H1 (cell line): ENCODE measurements at regions not wholly inside any gene's neighbourhood (a gene's known extent, or its start where the extent isn't known, plus 50 kb on each side); places are given as distances from the start of the nearest gene placed in this dataset.

Experiments
- CTCF ChIA-PET: fragments of 300-600 bp; sonication (Branson Sonifier 250); formaldehyde crosslinking; loops from one replicate; lab custom pipeline; 2021; ENCODE audit not compliant: partially characterized antibody; lab: Charles Lee
- POLR2A ChIA-PET: fragments of 300-600 bp; sonication (Branson Sonifier 250); formaldehyde crosslinking; loops from one replicate; lab custom pipeline; 2021; ENCODE audit warnings: inconsistent platforms; ENCODE audit not compliant: partially characterized antibody; lab: Charles Lee
- DNase-seq, 2 experiments: peaks; one replicate each; pipeline versions ENCODE4 v3.0.0 to v3.0.0-alpha.2; 2010 to 2022; ENCODE audit warnings: low spot score in 2 of 2, low read depth in 1 of 2, mixed read lengths in 1 of 2
- FAIRE-seq: peaks from 2 replicates; lab custom pipeline; 2011; peaks lifted over from hg19 to GRCh38; lab: Jason Lieb, UNC
- H2AFZ ChIP-seq: 2 replicates; pipeline ENCODE4 v1.8.1; 2012; ENCODE audit warnings: low read length, inconsistent platforms
- H2AK5ac ChIP-seq: 2 replicates; pipeline ENCODE4 v1.6.1; 2013; ENCODE audit warnings: low read depth, low read length
- H2BK120ac ChIP-seq: replicated peaks from 2 replicates; pipeline ENCODE3; 2013; ENCODE audit warnings: low read depth, low read length, inconsistent platforms
- H2BK12ac ChIP-seq: 2 replicates; pipeline ENCODE4 v1.6.1; 2013; ENCODE audit warnings: low read depth, low read length
- H2BK15ac ChIP-seq: 2 replicates; pipeline ENCODE4 v1.6.1; 2013; ENCODE audit warnings: low read length
- H2BK20ac ChIP-seq: 2 replicates; pipeline ENCODE4 v1.6.1; 2013; ENCODE audit warnings: low read length
- H2BK5ac ChIP-seq: 2 replicates; pipeline ENCODE4 v1.6.1; 2013; ENCODE audit warnings: low read depth, low read length
- H3K14ac ChIP-seq: 2 replicates; pipeline ENCODE4 v1.6.1; 2013; ENCODE audit warnings: inconsistent platforms; ENCODE audit not compliant: insufficient read length
- H3K18ac ChIP-seq: 2 replicates; pipeline ENCODE4 v1.6.1; 2013; ENCODE audit warnings: low read length; ENCODE audit errors: extremely low read depth
- H3K23ac ChIP-seq: 2 replicates; pipeline ENCODE4 v1.6.1; 2013; ENCODE audit warnings: inconsistent platforms; ENCODE audit not compliant: insufficient read length
- H3K23me2 ChIP-seq: 2 replicates; pipeline ENCODE4 v1.6.1; 2013; ENCODE audit warnings: low read depth, low read length
- H3K27ac ChIP-seq: 2 replicates; pipeline ENCODE4 v1.6.1; 2011; ENCODE audit warnings: low read depth, low read length, inconsistent platforms
- H3K27me3 ChIP-seq, 4 experiments: replicated peaks in 1 of 4; 1 replicate in 1 of 4; 2 replicates in 3 of 4; pipeline versions ENCODE4 v1.6.1 to v1.8.1; 2011 to 2013; ENCODE audit warnings: low read length in 3 of 4, mild to moderate bottlenecking in 3 of 4, inconsistent platforms in 2 of 4, mixed read lengths in 2 of 4, moderate library complexity in 1 of 4; ENCODE audit not compliant: control insufficient read depth in 3 of 4, insufficient read depth in 3 of 4; ENCODE audit errors: extremely low read depth in 1 of 4
- H3K36me3 ChIP-seq, 4 experiments: 2 replicates each; pipeline versions ENCODE4 v1.6.1 to v1.8.1; 2011 to 2013; ENCODE audit warnings: mild to moderate bottlenecking in 4 of 4, low read length in 3 of 4, moderate library complexity in 2 of 4, control low read depth in 1 of 4, inconsistent platforms in 1 of 4; ENCODE audit not compliant: insufficient read depth in 4 of 4, control insufficient read depth in 2 of 4
- H3K4ac ChIP-seq: replicated peaks from 2 replicates; pipeline ENCODE3; 2013; ENCODE audit warnings: low read length, low read depth, mixed read lengths, inconsistent platforms; ENCODE audit not compliant: insufficient read length
- H3K4me1 ChIP-seq, 4 experiments: replicated peaks in 1 of 4; 1 replicate in 1 of 4; 2 replicates in 3 of 4; pipeline versions ENCODE4 v1.6.1 to v1.8.1; 2011 to 2013; ENCODE audit warnings: low read length in 3 of 4, inconsistent platforms in 2 of 4, mixed read lengths in 1 of 4; ENCODE audit not compliant: insufficient read depth in 4 of 4, control insufficient read depth in 3 of 4
- H3K4me2 ChIP-seq, 2 experiments: 2 replicates each; pipeline versions ENCODE4 v1.6.1 to v1.8.1; 2011 to 2013; ENCODE audit warnings: low read depth in 2 of 2, low read length in 2 of 2, control low read depth in 1 of 2, inconsistent platforms in 1 of 2, mild to moderate bottlenecking in 1 of 2; ENCODE audit not compliant: insufficient read depth in 1 of 2
- H3K4me3 ChIP-seq, 4 experiments: fragments of 200-600, 300-600 bp in 1 of 4; sonication (generic), shearing (Covaris generic), sonication (Bioruptor Twin) in 1 of 4; 2 replicates each; pipeline versions ENCODE4 v1.5.1 to v1.8.1; 2011 to 2016; ENCODE audit warnings: low read length in 4 of 4, low read depth in 3 of 4, control low read depth in 2 of 4, inconsistent platforms in 2 of 4, mild to moderate bottlenecking in 2 of 4, mixed read lengths in 1 of 4, moderate library complexity in 1 of 4; ENCODE audit not compliant: insufficient read depth in 2 of 4; ENCODE audit errors: extremely low read depth in 1 of 4
- H3K56ac ChIP-seq: replicated peaks from 2 replicates; pipeline ENCODE3; 2013; ENCODE audit warnings: low read depth, mild to moderate bottlenecking, mixed read lengths, low read length, inconsistent platforms; ENCODE audit not compliant: insufficient read length
- H3K79me1 ChIP-seq: 2 replicates; pipeline ENCODE4 v1.6.1; 2013; ENCODE audit warnings: low read depth, low read length, control low read depth
- H3K79me2 ChIP-seq, 2 experiments: 2 replicates each; pipeline versions ENCODE4 v1.6.1 to v1.8.1; 2012 to 2013; ENCODE audit warnings: low read length in 2 of 2, mild to moderate bottlenecking in 2 of 2, inconsistent platforms in 1 of 2; ENCODE audit not compliant: insufficient read depth in 2 of 2, control insufficient read depth in 1 of 2
- H3K9ac ChIP-seq, 4 experiments: replicated peaks in 1 of 4; 1 replicate in 1 of 4; 2 replicates in 3 of 4; pipeline versions ENCODE4 v1.6.1 to v1.8.1; 2011 to 2013; ENCODE audit warnings: low read depth in 3 of 4, low read length in 3 of 4, control low read depth in 2 of 4, mild to moderate bottlenecking in 2 of 4, moderate library complexity in 2 of 4, inconsistent platforms in 1 of 4; ENCODE audit errors: extremely low read depth in 1 of 4
- H3K9me3 ChIP-seq, 2 experiments: 2 replicates each; pipeline versions ENCODE4 v1.6.1 to v1.8.1; 2012 to 2013; ENCODE audit warnings: mild to moderate bottlenecking in 2 of 2, moderate library complexity in 2 of 2, control low read depth in 1 of 2, inconsistent platforms in 1 of 2, low read depth in 1 of 2, low read length in 1 of 2, mixed read lengths in 1 of 2; ENCODE audit not compliant: insufficient read depth in 2 of 2
- H4K20me1 ChIP-seq, 2 experiments: replicated peaks in 1 of 2; 2 replicates each; pipeline versions ENCODE3 to v1.8.1; 2011 to 2013; ENCODE audit warnings: inconsistent platforms in 2 of 2, low read length in 2 of 2, mild to moderate bottlenecking in 1 of 2; ENCODE audit not compliant: insufficient read depth in 2 of 2, control insufficient read depth in 1 of 2
- H4K5ac ChIP-seq: 2 replicates; pipeline ENCODE4 v1.6.1; 2013; ENCODE audit warnings: low read length, low read depth, mixed read lengths, inconsistent platforms; ENCODE audit not compliant: insufficient read length
- H4K8ac ChIP-seq: 2 replicates; pipeline ENCODE4 v1.8.0; 2013; ENCODE audit warnings: mild to moderate bottlenecking, moderate library complexity, low read length, inconsistent platforms; ENCODE audit not compliant: insufficient read depth; ENCODE audit errors: extremely low read depth
- H4K91ac ChIP-seq: replicated peaks from 2 replicates; pipeline ENCODE3; 2013; ENCODE audit warnings: low read length, mixed read lengths, inconsistent platforms; ENCODE audit not compliant: insufficient read length
- EGR1 ChIP-seq: IDR thresholded peaks from 2 replicates; pipeline ENCODE4 v1.6.1; 2011; ENCODE audit warnings: low read depth, low read length, borderline replicate concordance
- SIX5 ChIP-seq: IDR thresholded peaks from 2 replicates; pipeline ENCODE4 v1.6.1; 2011; ENCODE audit warnings: mild to moderate bottlenecking, low read depth, low read length
- WGBS, 2 experiments: shearing (Covaris generic) in 1 of 2; methylation state at CpG; one replicate each; pipeline versions ENCODE4 v1.1.6 to v1.1.7; 2013 to 2015; ENCODE audit warnings: low lambda C conversion rate in 2 of 2, mixed read lengths in 2 of 2, inconsistent platforms in 1 of 2, low coverage in 1 of 2, missing lambda C conversion rate in 1 of 2; ENCODE audit not compliant: insufficient replicate concordance in 2 of 2, insufficient coverage in 1 of 2, insufficient read length in 1 of 2; ENCODE audit errors: extremely low coverage in 1 of 2, missing lambda C conversion rate in 1 of 2; 5-methylcytosine and 5-hydroxymethylcytosine counted together

GRCh38 chr9:105091004-105091640, 153.3 kb upstream of the SLC44A1 start:
- WGBS, 2 experiments = 86% methylated on average over 4 of the region's 4 CpGs; no CpG with 5 or more reads in 1 of the 2 experiments
- Histone ChIP-seq H3K27ac (no peak overlapping the region), H3K23me2 (no peaks in the 10 kb centered on the region), H3K9me3 (no peaks in the 10 kb centered on the region), H4K20me1 (no peaks in the 10 kb centered on the region), H2AFZ (no peak overlapping the region), H2BK20ac (no peak overlapping the region), H3K23ac (no peak overlapping the region), H4K5ac (no peak overlapping the region), H3K79me1 (no peaks in the 10 kb centered on the region), H3K9ac (no peak overlapping the region), H3K18ac (no peak overlapping the region), H3K4me1 (peaks cover 0 to 5% (median 1%) of the 10 kb centered on the region in 4 experiments; a peak in 2 of 7 replicates), H2BK120ac (no peak overlapping the region), H3K79me2 (no peaks in the 10 kb centered on the region), H3K27me3 (no peaks in the 10 kb centered on the region), H3K4me2 (no peak overlapping the region), H2BK15ac (no peak overlapping the region), H3K4me3 (no peak overlapping the region), H3K14ac (no peak overlapping the region), H3K36me3 (no peaks in the 10 kb centered on the region), H2BK12ac (no peak overlapping the region), H2AK5ac (no peak overlapping the region), H4K91ac (no peak overlapping the region), H3K56ac (no peak overlapping the region), H3K4ac (no peak overlapping the region), H2BK5ac (no peak overlapping the region), H4K8ac (no peak overlapping the region)
- FAIRE-seq (no peak), DNase-seq (no peak)
- no peak for TF ChIP-seq EGR1
- TF ChIP-seq SIX5 = no peak
- ChIA-PET CTCF (interaction anchor here (1.5 to 2.9 kb wide), 2 partner anchors 9 to 17 kb away, joined by 3 to 11 read pairs; no protein-coding TSS in a partner anchor), POLR2A (no interaction called here)
